ENCODE measurements at regions not wholly inside any gene's neighbourhood (a gene's known extent, or its start where the extent isn't known, plus 50 kb on each side); places are given as distances from the start of the nearest gene placed in this dataset.
"Not testable (repeated sequence)": the region's sequence is repeated elsewhere in the genome, so short reads cannot be mapped to it uniquely, and the experiment has no call there.

- H3K4me3 ChIP-seq: no peak overlapping the region
- no peak overlapping the region for H3K27ac ChIP-seq
- no peak for TF ChIP-seq CTCF (IDR thresholded peaks at IDR 0.05)
- DNase-seq (ENCODE audit: low spot score): no peak
Measured at GRCh38 chrX:87397103-87397886, 120.3 kb upstream of the KLHL4 start.

DNA sequence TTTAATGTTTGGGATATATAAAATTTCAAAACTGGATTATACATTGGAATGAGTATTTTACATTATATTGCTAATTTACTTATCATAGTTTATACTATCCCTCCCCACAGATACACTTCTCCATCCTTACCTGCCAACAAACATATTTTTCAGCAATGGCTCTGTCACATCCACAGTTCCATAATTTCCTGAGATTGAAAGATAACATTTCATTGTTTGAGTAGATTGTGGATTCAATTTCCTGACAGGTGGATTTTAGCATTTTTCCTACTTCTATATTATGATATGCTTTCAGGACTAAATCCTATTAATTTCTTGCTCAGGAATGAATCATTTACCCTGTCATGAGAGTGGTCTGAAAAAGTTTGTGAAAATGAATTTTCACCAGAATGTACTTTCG is 115.3 kb upstream of the KLHL4 start:
- Histone ChIP-seq H3K27ac (no peak overlapping the region), H3K4me3 (no peak overlapping the region)
- no peak for DNase-seq (ENCODE audit: low spot score)
- no peak for TF ChIP-seq CTCF (IDR thresholded peaks at IDR 0.05)

GRCh38 chrX:87403551-87403950 is 114.1 kb upstream of the KLHL4 start:
- no peak for TF ChIP-seq CTCF (IDR thresholded peaks at IDR 0.05)
- DNase-seq (ENCODE audit: low spot score): no peak
- no peak overlapping the region for H3K27ac ChIP-seq
- no peak overlapping the region for H3K4me3 ChIP-seq

GRCh38 chrX:87409113-87409841 is 108.3 kb upstream of the KLHL4 start:
- DNase-seq (ENCODE audit: low spot score): no peak

GRCh38 chrX:87425618-87426017 is 92.0 kb upstream of the KLHL4 start:
- Histone ChIP-seq H3K27ac (no peak overlapping the region), H3K4me3 (no peak overlapping the region)
- no peak for DNase-seq (ENCODE audit: low spot score)
- TF ChIP-seq CTCF (IDR thresholded peaks at IDR 0.05): no peak

More at GRCh38 chrX:87409113-87409841, 108.3 kb upstream of the KLHL4 start:
- H3K27ac ChIP-seq: peak overlapping the region; percentile 11 to 33
- no peak for TF ChIP-seq CTCF (IDR thresholded peaks at IDR 0.05)
- H3K4me3 ChIP-seq: no peak overlapping the region

DNA sequence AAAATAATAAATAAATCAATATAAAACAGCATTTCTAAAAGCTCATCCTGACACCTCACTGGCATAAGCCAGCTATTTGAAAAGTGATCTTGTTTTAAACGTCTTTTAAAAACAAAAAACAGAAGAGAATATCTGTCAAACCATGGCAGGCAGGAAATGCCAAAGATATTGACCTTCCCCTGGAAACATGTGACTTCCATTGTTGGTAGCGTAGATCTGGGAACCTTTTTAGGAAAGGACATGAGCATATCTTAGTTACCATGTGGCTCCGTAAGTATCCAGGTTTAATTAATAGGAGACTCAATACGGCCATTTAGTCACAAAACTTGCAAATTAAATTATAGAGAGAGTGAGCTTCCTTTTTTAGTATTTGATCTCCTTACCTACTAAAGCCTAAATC is 83.0 kb upstream of the KLHL4 start:
- H3K27ac ChIP-seq: no peak overlapping the region
- DNase-seq (ENCODE audit: low spot score): no peak
- no peak overlapping the region for H3K4me3 ChIP-seq
- TF ChIP-seq CTCF (IDR thresholded peaks at IDR 0.05): no peak

DNA sequence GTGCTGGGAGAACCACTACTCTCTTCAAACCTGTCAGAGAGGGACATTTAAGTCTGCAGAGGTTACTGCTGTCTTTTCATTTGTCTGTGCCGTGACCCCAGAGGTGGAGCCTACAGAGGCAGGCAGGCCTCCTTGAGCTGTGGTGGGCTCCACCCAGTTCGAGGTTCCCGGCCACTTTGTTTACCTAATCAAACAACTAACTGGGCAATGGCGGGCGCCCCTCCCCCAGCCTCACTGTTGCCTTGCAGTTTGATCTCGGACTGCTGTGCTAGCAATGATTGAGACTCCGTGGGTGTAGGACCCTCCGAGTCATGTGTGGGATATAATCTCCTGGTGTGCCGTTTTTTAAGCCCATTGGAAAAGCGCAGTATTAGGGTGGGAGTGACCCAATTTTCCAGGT is 69.0 kb upstream of the KLHL4 start:
- not testable (repeated sequence) for H3K27ac ChIP-seq; DNase-seq (ENCODE audit: low spot score); H3K4me3 ChIP-seq

GRCh38 chrX:87465757-87466156 is 51.8 kb upstream of the KLHL4 start:
- H3K27ac ChIP-seq; DNase-seq (ENCODE audit: low spot score); H3K4me3 ChIP-seq: not testable (repeated sequence)
